Esophagus squamous epithelium (tissue), 4 donors: ENCODE measurements at regions not wholly inside any gene's neighbourhood (a gene's known extent, or its start where the extent isn't known, plus 50 kb on each side); places are given as distances from the start of the nearest gene placed in this dataset.

Experiments used
- CTCF ChIP-seq, 6 experiments: fragments of 450-650 bp in 4 of 6; fragments of 200-600 bp in 2 of 6; sonication (generic) in 2 of 6; IDR thresholded peaks; one replicate each; pipeline ENCODE4 v1.5.1; 2016 to 2019; ENCODE audit warnings: antibody characterized with exemption in 6 of 6, mild to moderate bottlenecking in 4 of 6, moderate library complexity in 4 of 6
- POLR2A ChIP-seq, 4 donors: fragments of 450-650 bp; IDR thresholded peaks; one replicate each; pipeline ENCODE4 v1.6.1; 2017; ENCODE audit warnings: antibody characterized with exemption in 4 of 4, mild to moderate bottlenecking in 4 of 4, moderate library complexity in 3 of 4

- no peak for TF ChIP-seq POLR2A (IDR thresholded peaks at IDR 0.05)
- TF ChIP-seq CTCF (IDR thresholded peaks at IDR 0.05), result no peak
Measured at GRCh38 chr12:74254784-74255183, 282.9 kb upstream of the ATXN7L3B start.
